Left ventricle myocardium inferior (tissue), 1 donor: ENCODE measurements at regions not wholly inside any gene's neighbourhood (a gene's known extent, or its start where the extent isn't known, plus 50 kb on each side); places are given as distances from the start of the nearest gene placed in this dataset.
"Not testable (repeated sequence)": the region's sequence is repeated elsewhere in the genome, so short reads cannot be mapped to it uniquely, and the experiment has no call there.

Source experiments
- DNase-seq: peaks from one replicate; pipeline ENCODE4 v3.0.0-alpha.2; 2020
- H3K27ac ChIP-seq: fragments of 200-600 bp; replicated peaks from 2 replicates; pipeline ENCODE4 v1.8.0; 2021
- H3K27me3 ChIP-seq: fragments of 200-600 bp; 2 replicates; pipeline ENCODE4 v1.8.0; 2021; ENCODE audit warnings: low read depth
- H3K36me3 ChIP-seq: fragments of 200-600 bp; 2 replicates; pipeline ENCODE4 v1.8.0; 2021
- H3K4me1 ChIP-seq: fragments of 200-600 bp; 2 replicates; pipeline ENCODE4 v1.8.0; 2021
- H3K4me3 ChIP-seq: fragments of 200-600 bp; 2 replicates; pipeline ENCODE4 v1.8.0; 2021; ENCODE audit warnings: mild to moderate bottlenecking, moderate library complexity
- H3K9me3 ChIP-seq: fragments of 200-600 bp; replicated peaks from 2 replicates; pipeline ENCODE4 v1.8.0; 2021
- intact Hi-C: fragments of 100-400 bp; cut with micrococcal nuclease; formaldehyde crosslinking; loops from one replicate; pipeline ENCODE4 v1.11.0; 2022
- TF ChIP-seq, protein P1 (sequence below): fragments of 200-600 bp; IDR thresholded peaks from 2 replicates; pipeline ENCODE4 v1.8.0; 2021; ENCODE audit warnings: antibody characterized with exemption, mild to moderate bottlenecking, borderline replicate concordance
- donor health status: DM: no; HTN: yes; CAD: no; lungs with severe emphysema.

DNA sequence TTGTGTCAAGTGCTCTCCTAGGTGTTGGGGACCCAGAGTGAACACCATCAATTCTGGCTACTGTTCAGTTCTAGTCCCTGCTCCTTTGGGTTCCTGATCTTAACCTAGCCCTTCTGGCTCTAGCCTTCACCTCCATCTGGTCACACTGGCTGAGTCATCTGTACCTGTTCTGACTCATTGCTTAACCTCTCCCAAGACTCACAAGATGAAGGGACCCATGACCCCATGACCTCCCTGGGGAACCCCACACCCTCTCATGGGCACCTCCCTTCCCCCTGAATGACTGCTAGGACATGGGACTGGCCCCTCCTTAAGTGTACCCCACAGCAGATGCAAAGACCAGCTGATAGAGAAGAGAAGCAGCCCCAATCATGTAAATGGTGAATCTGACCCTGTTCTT, 345.8 kb upstream of the CDH5 start:
- no peak for DNase-seq

DNA sequence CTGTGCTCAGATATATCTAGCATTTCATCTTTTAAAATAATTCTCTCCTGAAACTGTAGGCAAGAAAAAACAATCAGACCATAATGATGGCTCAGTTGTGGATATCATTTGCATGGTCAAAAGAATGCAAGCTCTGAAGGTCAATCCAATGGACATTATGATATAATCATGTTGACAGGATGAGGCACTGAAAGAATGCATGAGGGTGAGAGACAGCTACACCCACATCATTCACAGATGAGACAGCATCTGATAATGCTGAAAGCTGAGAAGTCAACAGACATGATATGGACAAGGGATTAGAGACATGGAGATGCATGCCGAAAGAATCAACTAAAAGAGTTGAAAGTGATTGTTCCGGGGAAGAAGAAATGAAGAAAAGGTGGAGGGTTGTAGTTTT, 346.4 kb upstream of the CDH5 start:
- no peak overlapping the region for H3K27ac ChIP-seq
- no peak overlapping the region for H3K4me3 ChIP-seq
- intact Hi-C loops, result no loop called here
- peaks cover 4% of the 10 kb centered on the region for H3K9me3 ChIP-seq
- H3K27me3 ChIP-seq, result no peaks in the 10 kb centered on the region
- no peaks in the 10 kb centered on the region for H3K4me1 ChIP-seq
- TF ChIP-seq, protein P1, sequence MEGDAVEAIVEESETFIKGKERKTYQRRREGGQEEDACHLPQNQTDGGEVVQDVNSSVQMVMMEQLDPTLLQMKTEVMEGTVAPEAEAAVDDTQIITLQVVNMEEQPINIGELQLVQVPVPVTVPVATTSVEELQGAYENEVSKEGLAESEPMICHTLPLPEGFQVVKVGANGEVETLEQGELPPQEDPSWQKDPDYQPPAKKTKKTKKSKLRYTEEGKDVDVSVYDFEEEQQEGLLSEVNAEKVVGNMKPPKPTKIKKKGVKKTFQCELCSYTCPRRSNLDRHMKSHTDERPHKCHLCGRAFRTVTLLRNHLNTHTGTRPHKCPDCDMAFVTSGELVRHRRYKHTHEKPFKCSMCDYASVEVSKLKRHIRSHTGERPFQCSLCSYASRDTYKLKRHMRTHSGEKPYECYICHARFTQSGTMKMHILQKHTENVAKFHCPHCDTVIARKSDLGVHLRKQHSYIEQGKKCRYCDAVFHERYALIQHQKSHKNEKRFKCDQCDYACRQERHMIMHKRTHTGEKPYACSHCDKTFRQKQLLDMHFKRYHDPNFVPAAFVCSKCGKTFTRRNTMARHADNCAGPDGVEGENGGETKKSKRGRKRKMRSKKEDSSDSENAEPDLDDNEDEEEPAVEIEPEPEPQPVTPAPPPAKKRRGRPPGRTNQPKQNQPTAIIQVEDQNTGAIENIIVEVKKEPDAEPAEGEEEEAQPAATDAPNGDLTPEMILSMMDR, result no peak
- no peaks in the 10 kb centered on the region for H3K36me3 ChIP-seq
- DNase-seq, result no peak

More for the DNA sequence above, 345.8 kb upstream of the CDH5 start:
- H3K9me3 ChIP-seq, result peaks cover 6% of the 10 kb centered on the region
- H3K27ac ChIP-seq, result no peak overlapping the region
- TF ChIP-seq, protein P1, result no peak
- no peaks in the 10 kb centered on the region for H3K4me1 ChIP-seq
- no peak overlapping the region for H3K4me3 ChIP-seq
- no peaks in the 10 kb centered on the region for H3K27me3 ChIP-seq
- intact Hi-C loops, result no loop called here
- H3K36me3 ChIP-seq, result no peaks in the 10 kb centered on the region

DNA sequence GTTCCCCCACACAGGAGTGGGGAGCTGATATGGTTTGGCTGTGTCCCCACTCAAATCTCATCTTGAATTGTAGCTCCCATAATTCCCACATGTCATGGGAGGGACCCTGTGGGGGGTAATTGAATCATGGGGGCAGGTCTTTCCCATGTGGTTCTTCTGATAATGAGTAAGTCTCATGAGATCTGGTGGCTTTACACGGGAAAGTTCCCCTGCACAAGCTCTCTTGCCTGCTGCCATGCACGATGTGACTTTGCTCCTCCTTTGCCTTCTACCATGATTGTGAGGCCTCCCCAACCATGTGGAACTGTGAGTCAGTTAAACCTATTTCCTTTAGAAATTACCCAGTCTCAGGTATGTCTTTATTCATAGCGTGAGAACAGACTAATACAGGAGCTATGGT, 347.0 kb upstream of the CDH5 start:
- H3K9me3 ChIP-seq, H3K27ac ChIP-seq, DNase-seq, H3K4me3 ChIP-seq, intact Hi-C loops, H3K27me3 ChIP-seq, H3K36me3 ChIP-seq, H3K4me1 ChIP-seq: not testable (repeated sequence)

DNA sequence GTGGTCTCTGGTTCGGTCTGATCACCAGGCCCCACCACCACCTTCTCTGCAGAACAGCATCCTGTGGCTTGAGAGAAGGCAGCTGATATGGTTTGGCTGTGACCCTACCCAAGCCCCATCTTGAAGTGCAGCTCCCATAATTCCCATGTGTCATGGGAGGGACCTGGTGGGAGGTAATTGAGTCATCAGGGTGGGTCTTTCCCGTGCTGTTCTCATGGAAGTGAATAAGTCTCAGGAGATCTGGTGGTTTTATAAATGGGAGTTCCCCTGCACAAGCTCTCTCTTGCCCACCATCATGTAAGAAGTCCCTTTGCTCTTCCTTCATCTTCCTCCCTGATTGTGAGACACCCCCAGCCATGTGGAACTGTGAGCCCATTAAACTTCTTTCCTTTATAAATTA, 352.3 kb upstream of the CDH5 start:
- Histone ChIP-seq H3K27ac (no peak overlapping the region), H3K36me3 (no peaks in the 10 kb centered on the region), H3K27me3 (peaks cover 9% of the 10 kb centered on the region), H3K4me1 (no peaks in the 10 kb centered on the region), H3K9me3 (no peaks in the 10 kb centered on the region), H3K4me3 (no peak overlapping the region)
- DNase-seq, result no peak
- intact Hi-C loops, result no loop called here
- TF ChIP-seq, protein P1, result no peak

DNA sequence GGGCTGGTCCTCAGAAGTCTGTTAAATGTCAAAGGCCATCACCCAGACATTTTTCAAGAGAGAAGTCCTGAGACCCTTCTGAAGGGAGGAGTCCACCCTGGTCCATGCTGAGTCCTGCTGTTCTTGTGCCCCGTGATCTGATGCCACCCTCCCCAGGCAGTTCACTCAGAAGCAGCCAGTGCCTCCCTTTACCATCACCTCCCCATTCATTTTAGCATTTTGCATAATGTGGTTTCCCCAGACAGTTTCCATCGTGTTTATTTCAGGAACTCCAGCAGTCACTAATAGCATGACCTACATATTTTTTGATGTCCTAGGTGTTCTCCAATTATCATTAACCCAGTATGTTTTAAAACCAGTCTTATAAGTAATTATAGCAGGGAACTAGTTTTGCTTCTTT, 353.0 kb upstream of the CDH5 start:
- no peak overlapping the region for H3K4me3 ChIP-seq
- peaks cover 9% of the 10 kb centered on the region for H3K27me3 ChIP-seq
- no peaks in the 10 kb centered on the region for H3K36me3 ChIP-seq
- no peak for DNase-seq
- TF ChIP-seq, protein P1, result no peak
- intact Hi-C loops, result no loop called here
- no peaks in the 10 kb centered on the region for H3K9me3 ChIP-seq
- H3K27ac ChIP-seq, result no peak overlapping the region
- H3K4me1 ChIP-seq, result no peaks in the 10 kb centered on the region

DNA sequence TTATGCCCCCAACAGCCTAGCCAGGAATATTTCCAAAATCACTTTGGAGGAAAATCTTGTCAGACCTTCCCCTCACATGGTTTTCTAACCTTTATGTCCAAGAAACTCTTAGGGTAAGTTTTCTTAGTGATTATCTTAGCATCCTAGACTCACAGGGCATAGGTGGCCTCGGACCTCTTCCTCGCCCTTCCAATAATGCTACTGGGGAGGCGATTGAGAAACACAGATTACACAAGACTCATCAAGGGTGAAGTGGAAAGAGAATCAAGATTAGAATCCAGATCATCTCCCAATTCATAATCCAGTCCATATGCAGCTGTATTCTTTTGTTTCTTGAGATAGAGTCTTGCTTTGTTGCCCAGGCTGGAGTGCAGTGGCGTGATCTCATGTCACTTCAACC, 358.4 kb upstream of the CDH5 start:
- DNase-seq, result no peak
- Histone ChIP-seq H3K27me3 (no peaks in the 10 kb centered on the region), H3K4me1 (peaks cover 10% of the 10 kb centered on the region), H3K27ac (no peak overlapping the region), H3K4me3 (no peak overlapping the region), H3K9me3 (no peaks in the 10 kb centered on the region), H3K36me3 (no peaks in the 10 kb centered on the region)
- intact Hi-C loops, result no loop called here
- TF ChIP-seq, protein P1, result no peak
